Endothelial cell of umbilical vein (primary cell): ENCODE measurements at regions not wholly inside any gene's neighbourhood (a gene's known extent, or its start where the extent isn't known, plus 50 kb on each side); places are given as distances from the start of the nearest gene placed in this dataset.

Experiments used
- BruUV-seq: library from RNA; stranded (reverse); fragments of 400-500 nt; replicated peaks from 2 replicates; lab custom pipeline; 2021; lab: Mats Ljungman, UMichigan
- CTCF ChIA-PET: fragments of 300-600, 350-600 bp; sonication (Branson Sonifier 250); formaldehyde crosslinking; loops from one replicate; lab custom pipeline; 2021; ENCODE audit warnings: antibody characterized with exemption, inconsistent platforms; lab: Charles Lee
- POLR2A ChIA-PET: fragments of 300-600, 350-600 bp; sonication (Branson Sonifier 250); formaldehyde crosslinking; loops from one replicate; lab custom pipeline; 2021; ENCODE audit warnings: antibody characterized with exemption, inconsistent platforms; lab: Charles Lee
- DNase-seq: peaks from one replicate; pipeline ENCODE4 v3.0.0-alpha.2; 2011; ENCODE audit warnings: low read depth, low spot score
- FAIRE-seq: peaks from 2 replicates; lab custom pipeline; 2011; peaks lifted over from hg19 to GRCh38; lab: Jason Lieb, UNC
- H2AFZ ChIP-seq: 2 replicates; pipeline ENCODE4 v1.6.0; 2012; ENCODE audit warnings: low read depth, low read length, control low read depth, inconsistent platforms
- H3K27ac ChIP-seq: 2 replicates; pipeline ENCODE4 v1.5.1; 2011; ENCODE audit warnings: low read depth, mild to moderate bottlenecking, control low read depth, low read length, moderate library complexity; ENCODE audit not compliant: insufficient read depth
- H3K27me3 ChIP-seq, 2 experiments: 2 replicates each; pipeline versions ENCODE4 v1.6.0 to v1.6.1; 2011; ENCODE audit warnings: low read length in 2 of 2, mixed read lengths in 1 of 2; ENCODE audit not compliant: control insufficient read depth in 2 of 2, insufficient read depth in 2 of 2
- H3K36me3 ChIP-seq, 2 experiments: 2 replicates in 1 of 2; 3 replicates in 1 of 2; pipeline ENCODE4 v1.5.1; 2011; ENCODE audit warnings: low read length in 2 of 2, mild to moderate bottlenecking in 1 of 2, moderate library complexity in 1 of 2; ENCODE audit not compliant: control insufficient read depth in 2 of 2, insufficient read depth in 2 of 2; ENCODE audit errors: extremely low read depth in 1 of 2
- H3K4me1 ChIP-seq: 3 replicates; pipeline ENCODE4 v1.5.1; 2011; ENCODE audit warnings: mild to moderate bottlenecking, low read length; ENCODE audit not compliant: control insufficient read depth, insufficient read depth; ENCODE audit errors: extremely low read depth
- H3K4me2 ChIP-seq: 2 replicates; pipeline ENCODE4 v1.6.1; 2011; ENCODE audit warnings: low read length, control low read depth, mixed read lengths; ENCODE audit not compliant: insufficient read depth
- H3K4me3 ChIP-seq, 3 experiments: fragments of 200-600 bp in 1 of 3; sonication (generic), shearing (Covaris generic) in 1 of 3; replicated peaks in 1 of 3; 2 replicates each; pipeline ENCODE4 v1.5.1; 2011 to 2016; ENCODE audit warnings: control low read depth in 3 of 3, low read length in 3 of 3, mild to moderate bottlenecking in 2 of 3, inconsistent platforms in 1 of 3, low read depth in 1 of 3, moderate library complexity in 1 of 3; ENCODE audit not compliant: insufficient read depth in 1 of 3
- H3K79me2 ChIP-seq: 2 replicates; pipeline ENCODE4 v1.6.0; 2012; ENCODE audit warnings: low read length, inconsistent platforms; ENCODE audit not compliant: control insufficient read depth, insufficient read depth
- H3K9ac ChIP-seq: replicated peaks from 2 replicates; pipeline ENCODE3; 2011; ENCODE audit warnings: low read length, control low read depth; ENCODE audit not compliant: insufficient read depth; ENCODE audit errors: extremely low read depth
- H3K9me1 ChIP-seq: replicated peaks from 3 replicates; pipeline ENCODE4 v1.6.0; 2011; ENCODE audit warnings: mild to moderate bottlenecking, low read length; ENCODE audit not compliant: control insufficient read depth, insufficient read depth; ENCODE audit errors: extremely low read depth
- H3K9me3 ChIP-seq: replicated peaks from 2 replicates; pipeline ENCODE4 v1.5.1; 2012; ENCODE audit warnings: low read length, inconsistent platforms; ENCODE audit not compliant: control insufficient read depth, insufficient read depth
- H4K20me1 ChIP-seq: replicated peaks from 2 replicates; pipeline ENCODE3; 2011; ENCODE audit warnings: mild to moderate bottlenecking, low read length; ENCODE audit not compliant: control insufficient read depth, insufficient read depth; ENCODE audit errors: extremely low read depth
- EZH2 ChIP-seq: IDR thresholded peaks from 2 replicates; pipeline ENCODE4 v1.6.1; 2012; ENCODE audit warnings: borderline replicate concordance, low read depth, mild to moderate bottlenecking, moderate library complexity, low read length, inconsistent platforms; ENCODE audit not compliant: severe bottlenecking
- FOS ChIP-seq: IDR thresholded peaks from 2 replicates; pipeline ENCODE4 v1.6.1; 2011; ENCODE audit warnings: mild to moderate bottlenecking, low read length, moderate library complexity, borderline replicate concordance; ENCODE audit not compliant: insufficient read depth
- GATA2 ChIP-seq: IDR thresholded peaks from 2 replicates; pipeline ENCODE4 v1.7.0; 2011; ENCODE audit warnings: low read depth, mild to moderate bottlenecking, moderate library complexity, mixed read lengths, low read length; ENCODE audit not compliant: insufficient read length, insufficient read depth
- JUN ChIP-seq: IDR thresholded peaks from 2 replicates; pipeline ENCODE4 v1.6.1; 2011; ENCODE audit warnings: borderline replicate concordance, low read depth; ENCODE audit not compliant: insufficient read length, insufficient read depth
- MYC ChIP-seq: IDR thresholded peaks from one replicate; pipeline ENCODE4 v1.6.1; 2011; ENCODE audit warnings: mild to moderate bottlenecking, low read depth, low read length
- POLR2A ChIP-seq: IDR thresholded peaks from 2 replicates; pipeline ENCODE4 v1.6.1; 2012; ENCODE audit warnings: low read depth, mild to moderate bottlenecking, control low read depth, low read length
- POLR2AphosphoS5 ChIP-seq: IDR thresholded peaks from 2 replicates; pipeline ENCODE4 v1.6.1; 2012; ENCODE audit warnings: low read depth, mild to moderate bottlenecking, control low read depth, low read length, moderate library complexity; ENCODE audit not compliant: insufficient read depth
- dilution Hi-C: fragments of 300-500 bp; cut with MboI; formaldehyde crosslinking; loops from one replicate; pipeline ENCODE4 v1.15.0; 2019; ENCODE audit warnings: low sequenced_read_pairs; ENCODE audit not compliant: extremely low pct_ligation_motif_present
- intact Hi-C: fragments of 100-400 bp; cut with micrococcal nuclease; formaldehyde crosslinking; loops from one replicate; pipeline ENCODE4 v1.10.0; 2022
- TF ChIP-seq, protein P1 (sequence below): IDR thresholded peaks from 2 replicates; pipeline ENCODE4 v1.6.1; 2011; ENCODE audit not compliant: insufficient read depth, insufficient read length
- TF ChIP-seq, protein P2 (sequence below), 2 donors: IDR thresholded peaks; 1 replicate in 1 of 2; 2 replicates in 1 of 2; pipeline ENCODE4 v1.5.1; 2011; ENCODE audit warnings: low read length in 2 of 2, mild to moderate bottlenecking in 2 of 2, moderate library complexity in 2 of 2, control low read depth in 1 of 2, inconsistent platforms in 1 of 2, low read depth in 1 of 2; ENCODE audit not compliant: insufficient read depth in 1 of 2; ENCODE audit errors: extremely low read depth in 1 of 2

DNA sequence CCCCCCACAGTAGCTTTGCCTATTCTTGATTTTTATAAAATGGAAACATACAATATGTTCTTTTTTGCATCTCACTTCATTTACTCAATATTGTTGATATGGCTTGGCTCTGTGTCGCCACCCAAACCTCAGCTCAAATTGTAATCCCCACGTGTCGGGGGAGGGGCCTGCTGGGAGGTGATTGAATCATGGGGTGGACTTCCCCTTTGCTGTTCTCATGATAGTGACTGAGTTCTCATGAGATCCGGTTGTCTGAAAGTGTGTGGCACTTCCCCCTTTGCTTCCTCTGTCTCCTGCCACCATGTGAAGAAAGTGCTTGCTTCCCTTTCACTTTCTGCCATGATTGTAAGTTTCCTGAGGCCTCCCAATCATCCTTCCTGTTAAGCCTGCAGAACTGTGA lies 431.3 kb downstream of the MN1 start:
- no peaks in the 10 kb centered on the region for H3K9me1 ChIP-seq
- intact Hi-C loops (no loop called here), dilution Hi-C loops (no loop called here)
- H3K4me1 ChIP-seq = no peaks in the 10 kb centered on the region
- no TSS peak for BruUV-seq
- H3K27me3 ChIP-seq = peaks cover 16 to 18% of the 10 kb centered on the region in 2 experiments
- H3K27ac ChIP-seq = no peak overlapping the region
- no peak for FAIRE-seq
- H3K9me3 ChIP-seq = no peaks in the 10 kb centered on the region
- TF ChIP-seq MYC (no peak), JUN (no peak), POLR2A (no peak), POLR2AphosphoS5 (no peak), FOS (no peak), EZH2 (no peak), GATA2 (no peak)
- TF ChIP-seq, protein P1, sequence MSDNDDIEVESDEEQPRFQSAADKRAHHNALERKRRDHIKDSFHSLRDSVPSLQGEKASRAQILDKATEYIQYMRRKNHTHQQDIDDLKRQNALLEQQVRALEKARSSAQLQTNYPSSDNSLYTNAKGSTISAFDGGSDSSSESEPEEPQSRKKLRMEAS = no peak
- TF ChIP-seq, protein P2, sequence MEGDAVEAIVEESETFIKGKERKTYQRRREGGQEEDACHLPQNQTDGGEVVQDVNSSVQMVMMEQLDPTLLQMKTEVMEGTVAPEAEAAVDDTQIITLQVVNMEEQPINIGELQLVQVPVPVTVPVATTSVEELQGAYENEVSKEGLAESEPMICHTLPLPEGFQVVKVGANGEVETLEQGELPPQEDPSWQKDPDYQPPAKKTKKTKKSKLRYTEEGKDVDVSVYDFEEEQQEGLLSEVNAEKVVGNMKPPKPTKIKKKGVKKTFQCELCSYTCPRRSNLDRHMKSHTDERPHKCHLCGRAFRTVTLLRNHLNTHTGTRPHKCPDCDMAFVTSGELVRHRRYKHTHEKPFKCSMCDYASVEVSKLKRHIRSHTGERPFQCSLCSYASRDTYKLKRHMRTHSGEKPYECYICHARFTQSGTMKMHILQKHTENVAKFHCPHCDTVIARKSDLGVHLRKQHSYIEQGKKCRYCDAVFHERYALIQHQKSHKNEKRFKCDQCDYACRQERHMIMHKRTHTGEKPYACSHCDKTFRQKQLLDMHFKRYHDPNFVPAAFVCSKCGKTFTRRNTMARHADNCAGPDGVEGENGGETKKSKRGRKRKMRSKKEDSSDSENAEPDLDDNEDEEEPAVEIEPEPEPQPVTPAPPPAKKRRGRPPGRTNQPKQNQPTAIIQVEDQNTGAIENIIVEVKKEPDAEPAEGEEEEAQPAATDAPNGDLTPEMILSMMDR (IDR thresholded peaks at IDR 0.05; ENCODE audit: extremely low read depth in 1 of 2, insufficient read depth in 1 of 2, low read depth in 1 of 2, low read length in 2 of 2) = no peak
- no peak overlapping the region for H3K4me2 ChIP-seq
- no peak overlapping the region for H2AFZ ChIP-seq
- no peak for DNase-seq
- H3K4me3 ChIP-seq = no peak overlapping the region
- H3K9ac ChIP-seq = no peak overlapping the region
- H4K20me1 ChIP-seq = no peaks in the 10 kb centered on the region
- H3K79me2 ChIP-seq = no peaks in the 10 kb centered on the region
- no peaks in the 10 kb centered on the region for H3K36me3 ChIP-seq
- ChIA-PET POLR2A (no interaction called here), CTCF (no interaction called here)
